HepG2 (cell line): ENCODE measurements at regions not wholly inside any gene's neighbourhood (a gene's known extent, or its start where the extent isn't known, plus 50 kb on each side); places are given as distances from the start of the nearest gene placed in this dataset.

Experiments
- ATAC-seq: fragments of 200-7000 bp; cut with Tn5 transposase; 3 replicates; pipeline ENCODE4 v1.9.1; 2020; ENCODE audit warnings: mild to moderate bottlenecking, moderate library complexity
- BruUV-seq: library from RNA; stranded (reverse); fragments of 400-500 nt; replicated peaks from 2 replicates; lab custom pipeline; 2021; lab: Mats Ljungman, UMichigan
- CTCF ChIA-PET: fragments of 300-600 bp; formaldehyde crosslinking; extraction: SDS; loops from one replicate; lab custom pipeline; 2021; ENCODE audit warnings: low total read pairs, inconsistent platforms, low intra/inter-chr PET ratio; lab: Yijun Ruan, JAX
- POLR2A ChIA-PET: fragments of 350-600 bp; sonication (Branson Sonifier 250); formaldehyde crosslinking; loops from one replicate; lab custom pipeline; 2020; ENCODE audit warnings: antibody characterized with exemption, inconsistent platforms; lab: Yijun Ruan, JAX
- DNase-seq: peaks from one replicate; pipeline ENCODE4 v3.0.0-alpha.2; 2015; ENCODE audit warnings: low spot score
- FAIRE-seq: peaks from 3 replicates; lab custom pipeline; 2011; peaks lifted over from hg19 to GRCh38; lab: Jason Lieb, UNC
- H2AFZ ChIP-seq: one replicate; pipeline ENCODE4 v1.6.1; 2011; ENCODE audit warnings: low read length, inconsistent platforms
- H3K27ac ChIP-seq: fragments of 300-600 bp; 3 replicates; pipeline ENCODE4 v1.8.0; 2011; ENCODE audit warnings: mixed run types, mild to moderate bottlenecking, mixed read lengths, low read length, inconsistent platforms; ENCODE audit not compliant: insufficient read depth; ENCODE audit errors: extremely low read length
- H3K27me3 ChIP-seq, 2 experiments: fragments of 200-600 bp in 1 of 2; 2 replicates in 1 of 2; 3 replicates in 1 of 2; pipeline versions ENCODE4 v1.6.0 to v1.8.0; 2011; ENCODE audit warnings: low read length in 2 of 2, mild to moderate bottlenecking in 2 of 2, moderate library complexity in 2 of 2, inconsistent platforms in 1 of 2; ENCODE audit not compliant: insufficient read depth in 2 of 2, control insufficient read depth in 1 of 2
- H3K36me3 ChIP-seq, 2 experiments: fragments of 200-600 bp in 1 of 2; replicated peaks in 1 of 2; 2 replicates in 1 of 2; 3 replicates in 1 of 2; pipeline versions ENCODE4 v1.5.1 to v1.8.0; 2011; ENCODE audit warnings: low read length in 2 of 2, inconsistent platforms in 1 of 2; ENCODE audit not compliant: insufficient read depth in 2 of 2, control insufficient read depth in 1 of 2
- H3K4me1 ChIP-seq: 2 replicates; pipeline ENCODE4 v1.5.1; 2012; ENCODE audit warnings: low read length, inconsistent platforms; ENCODE audit not compliant: insufficient read depth
- H3K4me2 ChIP-seq: 2 replicates; pipeline ENCODE4 v1.6.0; 2011; ENCODE audit warnings: low read depth, low read length, inconsistent platforms
- H3K4me3 ChIP-seq, 3 experiments: fragments of 200-600 bp in 1 of 3; sonication (generic), shearing (Covaris generic) in 1 of 3; replicated peaks in 1 of 3; 2 replicates each; pipeline ENCODE4 v1.5.1; 2011 to 2016; ENCODE audit warnings: low read length in 3 of 3, inconsistent platforms in 2 of 3, low read depth in 2 of 3, mild to moderate bottlenecking in 2 of 3, control low read depth in 1 of 3, mixed read lengths in 1 of 3; ENCODE audit not compliant: insufficient read depth in 1 of 3
- H3K79me2 ChIP-seq: one replicate; pipeline ENCODE4 v1.6.1; 2011; ENCODE audit warnings: low read length, inconsistent platforms; ENCODE audit not compliant: insufficient read depth
- H3K9ac ChIP-seq: 2 replicates; pipeline ENCODE4 v1.6.0; 2011; ENCODE audit warnings: mild to moderate bottlenecking, low read depth, low read length, inconsistent platforms; ENCODE audit not compliant: insufficient read depth
- H3K9me3 ChIP-seq: 2 replicates; pipeline ENCODE4 v1.5.1; 2012; ENCODE audit warnings: mild to moderate bottlenecking, low read length
- H4K20me1 ChIP-seq: 2 replicates; pipeline ENCODE4 v1.6.0; 2011; ENCODE audit warnings: inconsistent platforms, mild to moderate bottlenecking, low read length, moderate library complexity; ENCODE audit not compliant: insufficient read depth
- CBX1 ChIP-seq: IDR thresholded peaks from one replicate; pipeline ENCODE4 v1.6.1; 2016; ENCODE audit warnings: antibody characterized with exemption, low read depth
- DPF2 ChIP-seq: sonication (generic); formaldehyde crosslinking; IDR thresholded peaks from 2 replicates; pipeline ENCODE4 v1.4.0; 2020; ENCODE audit warnings: mild to moderate bottlenecking, low read depth, missing genetic modification reagents, borderline replicate concordance
- GZF1 ChIP-seq: sonication (generic); formaldehyde crosslinking; IDR thresholded peaks from 2 replicates; pipeline ENCODE4 v1.5.1; 2020; ENCODE audit warnings: mild to moderate bottlenecking, missing genetic modification reagents
- HOXA9 ChIP-seq: sonication (generic); formaldehyde crosslinking; IDR thresholded peaks from 2 replicates; pipeline ENCODE4 v1.8.1; 2022; ENCODE audit warnings: missing genetic modification reagents, mild to moderate bottlenecking, moderate library complexity, borderline replicate concordance
- JDP2 ChIP-seq: sonication (generic); formaldehyde crosslinking; IDR thresholded peaks from 2 replicates; pipeline ENCODE4 v1.8.1; 2022; ENCODE audit warnings: missing genetic modification reagents, borderline replicate concordance
- MLLT10 ChIP-seq: sonication (generic); formaldehyde crosslinking; IDR thresholded peaks from 2 replicates; pipeline ENCODE4 v1.4.0; 2020; ENCODE audit warnings: missing genetic modification reagents
- PCBP1 ChIP-seq: fragments of 200-400 bp; formaldehyde crosslinking; IDR thresholded peaks from 2 replicates; pipeline ENCODE4 v1.6.1; 2017; ENCODE audit warnings: mild to moderate bottlenecking, low read depth, low read length, borderline replicate concordance
- PRPF4 ChIP-seq: fragments of 200-400 bp; formaldehyde crosslinking; IDR thresholded peaks from 2 replicates; pipeline ENCODE4 v1.6.1; 2016; ENCODE audit warnings: low read length, low read depth; ENCODE audit not compliant: poor library complexity, severe bottlenecking
- SCMH1 ChIP-seq: sonication (generic); formaldehyde crosslinking; IDR thresholded peaks from 2 replicates; pipeline ENCODE4 v1.9.0; 2021; ENCODE audit warnings: missing genetic modification reagents, mild to moderate bottlenecking, borderline replicate concordance
- SYNCRIP ChIP-seq: fragments of 200-400 bp; formaldehyde crosslinking; IDR thresholded peaks from 2 replicates; pipeline ENCODE4 v1.6.1; 2018; ENCODE audit warnings: mild to moderate bottlenecking, low read depth, low read length; ENCODE audit not compliant: insufficient read depth
- ZBTB7A ChIP-seq: sonication (generic); formaldehyde crosslinking; IDR thresholded peaks from 2 replicates; pipeline ENCODE4 v1.8.0; 2022; ENCODE audit warnings: mild to moderate bottlenecking, missing genetic modification reagents
- ZKSCAN5 ChIP-seq: sonication (generic); formaldehyde crosslinking; IDR thresholded peaks from 2 replicates; pipeline ENCODE4 v1.5.1; 2020; ENCODE audit warnings: mild to moderate bottlenecking, missing genetic modification reagents
- ZNF431 ChIP-seq: sonication (generic); formaldehyde crosslinking; IDR thresholded peaks from 2 replicates; pipeline ENCODE4 v1.9.0; 2022; ENCODE audit warnings: missing genetic modification reagents, low read depth, mild to moderate bottlenecking, borderline replicate concordance
- ZNF567 ChIP-seq: sonication (generic); formaldehyde crosslinking; IDR thresholded peaks from 2 replicates; pipeline ENCODE4 v1.8.1; 2023; ENCODE audit warnings: mild to moderate bottlenecking, missing genetic modification reagents, borderline replicate concordance
- ZNF737 ChIP-seq: sonication (generic); formaldehyde crosslinking; IDR thresholded peaks from 2 replicates; pipeline ENCODE4 v1.5.0; 2020; ENCODE audit warnings: missing genetic modification reagents, mild to moderate bottlenecking, borderline replicate concordance
- ZSCAN20 ChIP-seq: sonication (generic); formaldehyde crosslinking; IDR thresholded peaks from 2 replicates; pipeline ENCODE4 v1.4.0; 2020; ENCODE audit warnings: missing genetic modification reagents, mild to moderate bottlenecking, borderline replicate concordance
- in situ Hi-C: cut with HindIII; loops from 2 replicates; pipeline ENCODE4 v1.10.0; 2017; ENCODE audit warnings: low pct_unique_long_range_greater_than_20kb; ENCODE audit not compliant: extremely low pct_ligation_motif_present
- intact Hi-C: fragments of 100-400 bp; cut with micrococcal nuclease; formaldehyde crosslinking; loops from one replicate; pipeline ENCODE4 v1.10.0; 2022; ENCODE audit not compliant: unreplicated experiment
- TF ChIP-seq, protein P1 (sequence below): sonication (generic); formaldehyde crosslinking; IDR thresholded peaks from 2 replicates; pipeline ENCODE4 v1.4.0; 2020; ENCODE audit warnings: missing genetic modification reagents
- TF ChIP-seq, protein P2 (sequence below): sonication (generic); formaldehyde crosslinking; conservative IDR thresholded peaks from 2 replicates; pipeline ENCODE4 v1.4.0; 2020; ENCODE audit warnings: mild to moderate bottlenecking, missing genetic modification reagents, moderate library complexity
- TF ChIP-seq, protein P3 (sequence below): sonication (generic); formaldehyde crosslinking; IDR thresholded peaks from 2 replicates; pipeline ENCODE4 v1.8.0; 2022; ENCODE audit warnings: mild to moderate bottlenecking, missing genetic modification reagents, moderate library complexity
- TF ChIP-seq, protein P4 (sequence below): sonication (generic); formaldehyde crosslinking; IDR thresholded peaks from 2 replicates; pipeline ENCODE4 v1.5.1; 2020; ENCODE audit warnings: missing genetic modification reagents, mild to moderate bottlenecking, borderline replicate concordance

DNA sequence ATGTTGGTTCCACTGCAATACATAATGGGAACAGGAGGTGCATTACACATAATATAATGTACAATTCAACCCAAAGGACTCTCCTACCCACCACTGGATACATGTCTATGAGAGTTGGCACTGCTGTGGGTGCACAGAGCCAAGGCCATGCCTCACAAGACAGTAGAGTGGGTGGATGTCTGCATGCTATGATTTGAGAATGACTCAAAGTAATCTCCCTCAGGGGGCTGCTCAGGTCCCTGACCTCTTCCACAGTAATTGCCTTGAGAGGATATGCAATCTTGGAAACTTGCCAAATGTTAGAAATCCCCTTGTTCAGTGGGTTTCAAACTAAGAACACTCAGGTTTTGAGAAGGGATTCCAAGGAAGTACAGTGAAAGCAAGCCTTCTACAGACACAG, 79.0 kb downstream of the ANKEF1 start:
- TF ChIP-seq CBX1 (no peak), ZBTB7A (no peak), SCMH1 (CRISPR knock-in tag) (no peak), ZKSCAN5 (no peak), SYNCRIP (no peak), ZSCAN20 (CRISPR knock-in tag) (no peak), ZNF737 (CRISPR knock-in tag) (no peak), ZNF431 (no peak), PRPF4 (no peak), PCBP1 (no peak), HOXA9 (no peak), GZF1 (no peak), MLLT10 (CRISPR knock-in tag) (no peak), DPF2 (CRISPR knock-in tag) (no peak), ZNF567 (CRISPR knock-in tag) (no peak), JDP2 (CRISPR knock-in tag) (no peak)
- TF ChIP-seq, protein P1, sequence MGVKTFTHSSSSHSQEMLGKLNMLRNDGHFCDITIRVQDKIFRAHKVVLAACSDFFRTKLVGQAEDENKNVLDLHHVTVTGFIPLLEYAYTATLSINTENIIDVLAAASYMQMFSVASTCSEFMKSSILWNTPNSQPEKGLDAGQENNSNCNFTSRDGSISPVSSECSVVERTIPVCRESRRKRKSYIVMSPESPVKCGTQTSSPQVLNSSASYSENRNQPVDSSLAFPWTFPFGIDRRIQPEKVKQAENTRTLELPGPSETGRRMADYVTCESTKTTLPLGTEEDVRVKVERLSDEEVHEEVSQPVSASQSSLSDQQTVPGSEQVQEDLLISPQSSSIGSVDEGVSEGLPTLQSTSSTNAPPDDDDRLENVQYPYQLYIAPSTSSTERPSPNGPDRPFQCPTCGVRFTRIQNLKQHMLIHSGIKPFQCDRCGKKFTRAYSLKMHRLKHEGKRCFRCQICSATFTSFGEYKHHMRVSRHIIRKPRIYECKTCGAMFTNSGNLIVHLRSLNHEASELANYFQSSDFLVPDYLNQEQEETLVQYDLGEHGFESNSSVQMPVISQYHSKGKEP (CRISPR knock-in tag), result no peak
- TF ChIP-seq, protein P2, sequence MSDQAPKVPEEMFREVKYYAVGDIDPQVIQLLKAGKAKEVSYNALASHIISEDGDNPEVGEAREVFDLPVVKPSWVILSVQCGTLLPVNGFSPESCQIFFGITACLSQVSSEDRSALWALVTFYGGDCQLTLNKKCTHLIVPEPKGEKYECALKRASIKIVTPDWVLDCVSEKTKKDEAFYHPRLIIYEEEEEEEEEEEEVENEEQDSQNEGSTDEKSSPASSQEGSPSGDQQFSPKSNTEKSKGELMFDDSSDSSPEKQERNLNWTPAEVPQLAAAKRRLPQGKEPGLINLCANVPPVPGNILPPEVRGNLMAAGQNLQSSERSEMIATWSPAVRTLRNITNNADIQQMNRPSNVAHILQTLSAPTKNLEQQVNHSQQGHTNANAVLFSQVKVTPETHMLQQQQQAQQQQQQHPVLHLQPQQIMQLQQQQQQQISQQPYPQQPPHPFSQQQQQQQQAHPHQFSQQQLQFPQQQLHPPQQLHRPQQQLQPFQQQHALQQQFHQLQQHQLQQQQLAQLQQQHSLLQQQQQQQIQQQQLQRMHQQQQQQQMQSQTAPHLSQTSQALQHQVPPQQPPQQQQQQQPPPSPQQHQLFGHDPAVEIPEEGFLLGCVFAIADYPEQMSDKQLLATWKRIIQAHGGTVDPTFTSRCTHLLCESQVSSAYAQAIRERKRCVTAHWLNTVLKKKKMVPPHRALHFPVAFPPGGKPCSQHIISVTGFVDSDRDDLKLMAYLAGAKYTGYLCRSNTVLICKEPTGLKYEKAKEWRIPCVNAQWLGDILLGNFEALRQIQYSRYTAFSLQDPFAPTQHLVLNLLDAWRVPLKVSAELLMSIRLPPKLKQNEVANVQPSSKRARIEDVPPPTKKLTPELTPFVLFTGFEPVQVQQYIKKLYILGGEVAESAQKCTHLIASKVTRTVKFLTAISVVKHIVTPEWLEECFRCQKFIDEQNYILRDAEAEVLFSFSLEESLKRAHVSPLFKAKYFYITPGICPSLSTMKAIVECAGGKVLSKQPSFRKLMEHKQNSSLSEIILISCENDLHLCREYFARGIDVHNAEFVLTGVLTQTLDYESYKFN, result no peak
- TF ChIP-seq, protein P3, sequence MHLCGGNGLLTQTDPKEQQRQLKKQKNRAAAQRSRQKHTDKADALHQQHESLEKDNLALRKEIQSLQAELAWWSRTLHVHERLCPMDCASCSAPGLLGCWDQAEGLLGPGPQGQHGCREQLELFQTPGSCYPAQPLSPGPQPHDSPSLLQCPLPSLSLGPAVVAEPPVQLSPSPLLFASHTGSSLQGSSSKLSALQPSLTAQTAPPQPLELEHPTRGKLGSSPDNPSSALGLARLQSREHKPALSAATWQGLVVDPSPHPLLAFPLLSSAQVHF (CRISPR knock-in tag), result no peak
- TF ChIP-seq, protein P4, sequence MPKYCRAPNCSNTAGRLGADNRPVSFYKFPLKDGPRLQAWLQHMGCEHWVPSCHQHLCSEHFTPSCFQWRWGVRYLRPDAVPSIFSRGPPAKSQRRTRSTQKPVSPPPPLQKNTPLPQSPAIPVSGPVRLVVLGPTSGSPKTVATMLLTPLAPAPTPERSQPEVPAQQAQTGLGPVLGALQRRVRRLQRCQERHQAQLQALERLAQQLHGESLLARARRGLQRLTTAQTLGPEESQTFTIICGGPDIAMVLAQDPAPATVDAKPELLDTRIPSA, result no peak
- peaks cover 12% of the 10 kb centered on the region for H3K4me1 ChIP-seq
- no peaks in the 10 kb centered on the region for H4K20me1 ChIP-seq
- no peak overlapping the region for H3K4me3 ChIP-seq
- no peak overlapping the region for H2AFZ ChIP-seq
- in situ Hi-C loops, result no loop called here
- intact Hi-C loops, result no loop called here
- FAIRE-seq (no peak), ATAC-seq (no peak), DNase-seq (no peak)
- no peak overlapping the region for H3K9ac ChIP-seq
- no peak overlapping the region for H3K4me2 ChIP-seq
- ChIA-PET POLR2A (no interaction called here), CTCF (no interaction called here)
- no TSS peak for BruUV-seq
- H3K79me2 ChIP-seq, result no peaks in the 10 kb centered on the region
- no peak overlapping the region for H3K27ac ChIP-seq
- no peaks in the 10 kb centered on the region for H3K9me3 ChIP-seq
- H3K36me3 ChIP-seq, result no peaks in the 10 kb centered on the region
- H3K27me3 ChIP-seq, result no peaks in the 10 kb centered on the region
